Aorta (tissue), 5 donors: ENCODE measurements at regions not wholly inside any gene's neighbourhood (a gene's known extent, or its start where the extent isn't known, plus 50 kb on each side); places are given as distances from the start of the nearest gene placed in this dataset.

Experiments used
- ATAC-seq: fragments of 200-7000 bp; cut with Tn5 transposase; one replicate; pipeline ENCODE4 v1.9.1; 2022; ENCODE audit warnings: moderate library complexity; ENCODE audit not compliant: low FRiP score
- DNase-seq, 2 donors: peaks; one replicate each; pipeline ENCODE4 v3.0.0-alpha.2; 2020
- H3K27ac ChIP-seq, 2 donors: one replicate each; pipeline ENCODE4 v1.5.1; 2013; ENCODE audit warnings: low read length in 2 of 2, mild to moderate bottlenecking in 2 of 2, moderate library complexity in 2 of 2, control low read depth in 1 of 2, inconsistent platforms in 1 of 2, low read depth in 1 of 2
- H3K27me3 ChIP-seq, 2 donors: one replicate each; pipeline ENCODE4 v1.6.1; 2013; ENCODE audit warnings: control low read depth in 1 of 2, low read length in 1 of 2, mild to moderate bottlenecking in 1 of 2, moderate library complexity in 1 of 2; ENCODE audit not compliant: insufficient read depth in 2 of 2, control insufficient read depth in 1 of 2
- H3K36me3 ChIP-seq, 2 donors: one replicate each; pipeline ENCODE4 v1.6.1; 2013; ENCODE audit warnings: control low read depth in 1 of 2, low read length in 1 of 2, mild to moderate bottlenecking in 1 of 2; ENCODE audit not compliant: insufficient read depth in 2 of 2, control insufficient read depth in 1 of 2
- H3K4me1 ChIP-seq, 2 donors: one replicate each; pipeline ENCODE4 v1.6.1; 2013; ENCODE audit warnings: low read length in 2 of 2, control low read depth in 1 of 2, mild to moderate bottlenecking in 1 of 2, moderate library complexity in 1 of 2; ENCODE audit not compliant: insufficient read depth in 2 of 2, control insufficient read depth in 1 of 2
- H3K4me3 ChIP-seq, 2 donors: one replicate each; pipeline ENCODE4 v1.5.1; 2013; ENCODE audit warnings: low read length in 2 of 2, control low read depth in 1 of 2, mild to moderate bottlenecking in 1 of 2
- H3K9me3 ChIP-seq: one replicate; pipeline ENCODE4 v1.6.1; 2013; ENCODE audit warnings: mild to moderate bottlenecking, low read length; ENCODE audit not compliant: control insufficient read depth
- WGBS, 2 donors: extraction: QIAGEN DNeasy Blood & Tissue Kit; methylation state at CpG; one replicate each; pipeline ENCODE4 v1.1.7; 2013; 5-methylcytosine and 5-hydroxymethylcytosine counted together
- intact Hi-C, 2 donors: fragments of 100-400 bp; cut with DNase I; formaldehyde crosslinking; loops; one replicate each; pipeline versions ENCODE4 v1.14.2 to v1.15.0; 2022
- donor health status: healthy with polysubstance abuse.
- donor health status: Bipolar disorder and iron deficiency.
- donor health status: DM: no; HTN: no; CAD: no.
- donor health status: DM: no; HTN: no; CAD: no.
- donor health status: DM: yes; HTN: yes; CAD: no.

GRCh38 chr12:113645603-113646002 lies 173.9 kb upstream of the LHX5 start:
- intact Hi-C loops, result no loop called here

GRCh38 chr12:113645183-113645582 lies 173.5 kb upstream of the LHX5 start:
- Histone ChIP-seq H3K4me1 (no peaks in the 10 kb centered on the region), H3K4me3 (no peak overlapping the region), H3K27ac (no peak overlapping the region), H3K36me3 (no peaks in the 10 kb centered on the region), H3K9me3 (no peaks in the 10 kb centered on the region), H3K27me3 (no peaks in the 10 kb centered on the region)
- intact Hi-C loops, result no loop called here
- 73 to 86% methylated on average over 2 of the region's 2 CpGs for WGBS, 2 donors
- DNase-seq (no peak), ATAC-seq (no peak)

More at GRCh38 chr12:113645603-113646002, 173.9 kb upstream of the LHX5 start:
- Histone ChIP-seq H3K27ac (no peak overlapping the region), H3K36me3 (no peaks in the 10 kb centered on the region), H3K4me1 (no peaks in the 10 kb centered on the region), H3K9me3 (no peaks in the 10 kb centered on the region), H3K4me3 (no peak overlapping the region), H3K27me3 (no peaks in the 10 kb centered on the region)
- DNase-seq (no peak), ATAC-seq (no peak)
- WGBS, 2 donors, result 33 to 41% methylated on average over 14 of the region's 14 CpGs

GRCh38 chr12:113643177-113643974 lies 171.7 kb upstream of the LHX5 start:
- Histone ChIP-seq H3K4me1 (no peaks in the 10 kb centered on the region), H3K27ac (no peak overlapping the region), H3K27me3 (no peaks in the 10 kb centered on the region), H3K4me3 (no peak overlapping the region), H3K9me3 (no peaks in the 10 kb centered on the region), H3K36me3 (no peaks in the 10 kb centered on the region)
- ATAC-seq (no peak), DNase-seq (no peak)
- WGBS, 2 donors, result 42 to 45% methylated on average over 8 of the region's 8 CpGs
- intact Hi-C loops, result no loop called here

- no peaks in the 10 kb centered on the region for H3K27me3 ChIP-seq
- H3K4me1 ChIP-seq, result no peaks in the 10 kb centered on the region
- no peaks in the 10 kb centered on the region for H3K36me3 ChIP-seq
- no peak overlapping the region for H3K27ac ChIP-seq
- intact Hi-C loops, result no loop called here
- ATAC-seq (no peak), DNase-seq (no peak)
- WGBS, 2 donors, result 36 to 52% methylated on average over 2 of the region's 2 CpGs
- H3K9me3 ChIP-seq, result no peaks in the 10 kb centered on the region
- H3K4me3 ChIP-seq, result no peak overlapping the region
These were observed 171.0 kb upstream of the LHX5 start for GRCh38 chr12:113642672-113643071.

- WGBS, 2 donors, result 65 to 70% methylated on average over 3 of the region's 3 CpGs
- DNase-seq (no peak), ATAC-seq (no peak)
- Histone ChIP-seq H3K36me3 (no peaks in the 10 kb centered on the region), H3K9me3 (no peaks in the 10 kb centered on the region), H3K4me3 (no peak overlapping the region), H3K27me3 (no peaks in the 10 kb centered on the region), H3K27ac (no peak overlapping the region), H3K4me1 (no peaks in the 10 kb centered on the region)
- intact Hi-C loops, result no loop called here
These were observed 170.5 kb upstream of the LHX5 start for GRCh38 chr12:113642216-113642615.

- no peak for DNase-seq
- ATAC-seq, result no peak
- Histone ChIP-seq H3K27me3 (no peaks in the 10 kb centered on the region), H3K4me1 (no peaks in the 10 kb centered on the region), H3K4me3 (no peak overlapping the region), H3K36me3 (no peaks in the 10 kb centered on the region), H3K9me3 (no peaks in the 10 kb centered on the region), H3K27ac (no peak overlapping the region)
- 32 to 36% methylated on average over 11 of the region's 11 CpGs for WGBS, 2 donors
- intact Hi-C loops, result no loop called here
These were observed 169.9 kb upstream of the LHX5 start for GRCh38 chr12:113641426-113642030.

- no peaks in the 10 kb centered on the region for H3K27me3 ChIP-seq
- H3K4me1 ChIP-seq, result no peaks in the 10 kb centered on the region
- no peak overlapping the region for H3K27ac ChIP-seq
- no peak overlapping the region for H3K4me3 ChIP-seq
- no peaks in the 10 kb centered on the region for H3K36me3 ChIP-seq
- DNase-seq (no peak), ATAC-seq (no peak)
- 61 to 64% methylated on average over 5 of the region's 5 CpGs for WGBS, 2 donors
- intact Hi-C loops, result no loop called here
- H3K9me3 ChIP-seq, result no peaks in the 10 kb centered on the region
These were observed 169.2 kb upstream of the LHX5 start for GRCh38 chr12:113640837-113641236.

GRCh38 chr12:113639474-113639873 lies 167.8 kb upstream of the LHX5 start:
- no peaks in the 10 kb centered on the region for H3K27me3 ChIP-seq
- intact Hi-C loops, result no loop called here
- H3K4me3 ChIP-seq, result no peak overlapping the region
- no peaks in the 10 kb centered on the region for H3K9me3 ChIP-seq
- H3K27ac ChIP-seq, result no peak overlapping the region
- H3K4me1 ChIP-seq, result no peaks in the 10 kb centered on the region
- no peak for ATAC-seq
- H3K36me3 ChIP-seq, result no peaks in the 10 kb centered on the region
- DNase-seq, result no peak
- 84 to 93% methylated on average over 10 of the region's 10 CpGs for WGBS, 2 donors

- Histone ChIP-seq H3K36me3 (no peaks in the 10 kb centered on the region), H3K9me3 (no peaks in the 10 kb centered on the region), H3K27ac (no peak overlapping the region), H3K4me1 (no peaks in the 10 kb centered on the region), H3K27me3 (no peaks in the 10 kb centered on the region), H3K4me3 (no peak overlapping the region)
- ATAC-seq (no peak), DNase-seq (no peak)
- WGBS, 2 donors, result 18 to 19% methylated on average over 8 to 10 of the region's 11 CpGs
- intact Hi-C loops, result no loop called here
These were observed 166.7 kb upstream of the LHX5 start for GRCh38 chr12:113638460-113638775.
